PC-3 (cell line): ENCODE measurements at regions not wholly inside any gene's neighbourhood (a gene's known extent, or its start where the extent isn't known, plus 50 kb on each side); places are given as distances from the start of the nearest gene placed in this dataset.

Experiments
- CTCF ChIP-seq: fragments of 300-600 bp; sonication (generic); conservative IDR thresholded peaks from 2 replicates; pipeline ENCODE4 v1.5.1; 2017; ENCODE audit warnings: antibody characterized with exemption, low read depth, mild to moderate bottlenecking, low read length
- EZH2 ChIP-seq: fragments of 300-600 bp; sonication (generic); IDR thresholded peaks from one replicate; pipeline ENCODE4 v1.6.1; 2017; ENCODE audit warnings: antibody characterized with exemption, mild to moderate bottlenecking, low read length; ENCODE audit not compliant: unreplicated experiment
- EZH2phosphoT487 ChIP-seq: fragments of 300-600 bp; sonication (generic); IDR thresholded peaks from 2 replicates; pipeline ENCODE4 v1.6.1; 2018; ENCODE audit warnings: mild to moderate bottlenecking, antibody characterized with exemption, low read length, borderline replicate concordance

- TF ChIP-seq CTCF, result no peak
- TF ChIP-seq EZH2phosphoT487, result no peak
- TF ChIP-seq EZH2, result no peak
Measured at GRCh38 chr7:70884809-70885208, 247.1 kb upstream of the GALNT17 start.
